ENCODE measurements at regions not wholly inside any gene's neighbourhood (a gene's known extent, or its start where the extent isn't known, plus 50 kb on each side); places are given as distances from the start of the nearest gene placed in this dataset.

GRCh38 chrX:146346102-146346501 lies 463.5 kb upstream of the CXorf51B start:
- H3K27ac Mint-ChIP-seq: no peak overlapping the region
- H3K4me3 Mint-ChIP-seq: no peak overlapping the region
- no peaks in the 10 kb centered on the region for H3K36me3 Mint-ChIP-seq (ENCODE audit: low read depth)
- H3K27ac ChIP-seq (ENCODE audit: low read depth in 1 of 2, low read length in 2 of 2): no peak overlapping the region
- H3K27me3 ChIP-seq (ENCODE audit: control insufficient read depth in 1 of 2, insufficient read depth in 2 of 2, low read length in 2 of 2): no peaks in the 10 kb centered on the region
- CTCF ChIA-PET: no interaction called here
- H3K4me1 ChIP-seq (ENCODE audit: insufficient read depth, low read length): no peaks in the 10 kb centered on the region
- no peaks in the 10 kb centered on the region for H3K9me3 ChIP-seq (ENCODE audit: control insufficient read depth in 1 of 2, insufficient read depth in 1 of 2, low read length in 2 of 2)
- DNase-seq (no peak), ATAC-seq (ENCODE audit: poor library complexity) (no peak)
- no peak for TF ChIP-seq CTCF (IDR thresholded peaks at IDR 0.05)
- peaks cover 4% of the 10 kb centered on the region for H3K9me3 Mint-ChIP-seq
- H3K4me1 Mint-ChIP-seq (ENCODE audit: low read depth): no peaks in the 10 kb centered on the region
- intact Hi-C loops (cut with DNase I, micrococcal nuclease): no loop called here
- POLR2A ChIA-PET: no interaction called here
- no peaks in the 10 kb centered on the region for H3K27me3 Mint-ChIP-seq
- no peaks in the 10 kb centered on the region for H3K36me3 ChIP-seq (ENCODE audit: insufficient read depth, low read length)
- no peak overlapping the region for H3K4me3 ChIP-seq (ENCODE audit: low read length)

GRCh38 chrX:146351620-146352019 lies 458.0 kb upstream of the CXorf51B start:
- Mint-ChIP-seq H3K9me3 (no peaks in the 10 kb centered on the region), H3K27ac (no peak overlapping the region), H3K4me3 (no peak overlapping the region), H3K27me3 (no peaks in the 10 kb centered on the region), H3K4me1 (ENCODE audit: low read depth) (no peaks in the 10 kb centered on the region), H3K36me3 (ENCODE audit: low read depth) (no peaks in the 10 kb centered on the region)
- H3K27me3 ChIP-seq (ENCODE audit: control insufficient read depth in 1 of 2, insufficient read depth in 2 of 2, low read length in 2 of 2): no peaks in the 10 kb centered on the region
- ChIA-PET CTCF (no interaction called here), POLR2A (no interaction called here)
- H3K36me3 ChIP-seq (ENCODE audit: insufficient read depth, low read length): no peaks in the 10 kb centered on the region
- no peaks in the 10 kb centered on the region for H3K4me1 ChIP-seq (ENCODE audit: insufficient read depth, low read length)
- DNase-seq (no peak), ATAC-seq (ENCODE audit: poor library complexity) (no peak)
- intact Hi-C loops (cut with DNase I, micrococcal nuclease): no loop called here
- H3K9me3 ChIP-seq (ENCODE audit: control insufficient read depth in 1 of 2, insufficient read depth in 1 of 2, low read length in 2 of 2): no peaks in the 10 kb centered on the region
- no peak for TF ChIP-seq CTCF (IDR thresholded peaks at IDR 0.05)
- H3K27ac ChIP-seq (ENCODE audit: low read depth in 1 of 2, low read length in 2 of 2): no peak overlapping the region
- H3K4me3 ChIP-seq (ENCODE audit: low read length): no peak overlapping the region

- Histone ChIP-seq H3K27me3 (ENCODE audit: control insufficient read depth in 1 of 2, insufficient read depth in 2 of 2, low read length in 2 of 2) (no peaks in the 10 kb centered on the region), H3K27ac (ENCODE audit: low read depth in 1 of 2, low read length in 2 of 2) (no peak overlapping the region), H3K9me3 (ENCODE audit: control insufficient read depth in 1 of 2, insufficient read depth in 1 of 2, low read length in 2 of 2) (peaks cover 0 to 2% of the 10 kb centered on the region in 2 experiments), H3K36me3 (ENCODE audit: insufficient read depth, low read length) (no peaks in the 10 kb centered on the region), H3K4me1 (ENCODE audit: insufficient read depth, low read length) (no peaks in the 10 kb centered on the region), H3K4me3 (ENCODE audit: low read length) (no peak overlapping the region)
- ChIA-PET POLR2A (no interaction called here), CTCF (no interaction called here)
- Mint-ChIP-seq H3K9me3 (peaks cover 2% of the 10 kb centered on the region), H3K36me3 (ENCODE audit: low read depth) (no peaks in the 10 kb centered on the region), H3K4me1 (ENCODE audit: low read depth) (no peaks in the 10 kb centered on the region), H3K27me3 (no peaks in the 10 kb centered on the region), H3K27ac (no peak overlapping the region), H3K4me3 (no peak overlapping the region)
- intact Hi-C loops (cut with DNase I, micrococcal nuclease): no loop called here
- ATAC-seq (ENCODE audit: poor library complexity) (no peak), DNase-seq (no peak)
- TF ChIP-seq CTCF (IDR thresholded peaks at IDR 0.05): no peak
Measured at GRCh38 chrX:146355440-146355839, 454.1 kb upstream of the CXorf51B start.

Measured in CD4-positive, alpha-beta T cell (primary cell).